ENCODE measurements at regions not wholly inside any gene's neighbourhood (a gene's known extent, or its start where the extent isn't known, plus 50 kb on each side); places are given as distances from the start of the nearest gene placed in this dataset.

- TF ChIP-seq, protein P1, sequence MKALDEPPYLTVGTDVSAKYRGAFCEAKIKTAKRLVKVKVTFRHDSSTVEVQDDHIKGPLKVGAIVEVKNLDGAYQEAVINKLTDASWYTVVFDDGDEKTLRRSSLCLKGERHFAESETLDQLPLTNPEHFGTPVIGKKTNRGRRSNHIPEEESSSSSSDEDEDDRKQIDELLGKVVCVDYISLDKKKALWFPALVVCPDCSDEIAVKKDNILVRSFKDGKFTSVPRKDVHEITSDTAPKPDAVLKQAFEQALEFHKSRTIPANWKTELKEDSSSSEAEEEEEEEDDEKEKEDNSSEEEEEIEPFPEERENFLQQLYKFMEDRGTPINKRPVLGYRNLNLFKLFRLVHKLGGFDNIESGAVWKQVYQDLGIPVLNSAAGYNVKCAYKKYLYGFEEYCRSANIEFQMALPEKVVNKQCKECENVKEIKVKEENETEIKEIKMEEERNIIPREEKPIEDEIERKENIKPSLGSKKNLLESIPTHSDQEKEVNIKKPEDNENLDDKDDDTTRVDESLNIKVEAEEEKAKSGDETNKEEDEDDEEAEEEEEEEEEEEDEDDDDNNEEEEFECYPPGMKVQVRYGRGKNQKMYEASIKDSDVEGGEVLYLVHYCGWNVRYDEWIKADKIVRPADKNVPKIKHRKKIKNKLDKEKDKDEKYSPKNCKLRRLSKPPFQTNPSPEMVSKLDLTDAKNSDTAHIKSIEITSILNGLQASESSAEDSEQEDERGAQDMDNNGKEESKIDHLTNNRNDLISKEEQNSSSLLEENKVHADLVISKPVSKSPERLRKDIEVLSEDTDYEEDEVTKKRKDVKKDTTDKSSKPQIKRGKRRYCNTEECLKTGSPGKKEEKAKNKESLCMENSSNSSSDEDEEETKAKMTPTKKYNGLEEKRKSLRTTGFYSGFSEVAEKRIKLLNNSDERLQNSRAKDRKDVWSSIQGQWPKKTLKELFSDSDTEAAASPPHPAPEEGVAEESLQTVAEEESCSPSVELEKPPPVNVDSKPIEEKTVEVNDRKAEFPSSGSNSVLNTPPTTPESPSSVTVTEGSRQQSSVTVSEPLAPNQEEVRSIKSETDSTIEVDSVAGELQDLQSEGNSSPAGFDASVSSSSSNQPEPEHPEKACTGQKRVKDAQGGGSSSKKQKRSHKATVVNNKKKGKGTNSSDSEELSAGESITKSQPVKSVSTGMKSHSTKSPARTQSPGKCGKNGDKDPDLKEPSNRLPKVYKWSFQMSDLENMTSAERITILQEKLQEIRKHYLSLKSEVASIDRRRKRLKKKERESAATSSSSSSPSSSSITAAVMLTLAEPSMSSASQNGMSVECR (CRISPR knock-in tag; IDR thresholded peaks at IDR 0.05) = no peak
These were observed 71.9 kb upstream of the SEZ6L start (continued) for GRCh38 chr22:26097411-26097810.

- Histone ChIP-seq H3K9me1 (ENCODE audit: control insufficient read depth, insufficient read depth, low read length) (no peaks in the 10 kb centered on the region), H3K4me3 (no peak overlapping the region), H3K27me3 (ENCODE audit: control insufficient read depth in 2 of 2, insufficient read depth in 2 of 2, low read length in 2 of 2) (no peaks in the 10 kb centered on the region), H3K4me2 (ENCODE audit: insufficient read depth, low read length) (no peak overlapping the region), H3K9me3 (replicated peaks; ENCODE audit: control insufficient read depth, insufficient read depth, low read depth, low read length) (no peaks in the 10 kb centered on the region), H3K27ac (ENCODE audit: extremely low read depth, low read depth, low read length) (no peak overlapping the region), H4K20me1 (replicated peaks; ENCODE audit: control insufficient read depth, insufficient read depth, low read length) (no peaks in the 10 kb centered on the region), H3K9ac (ENCODE audit: insufficient read depth in 1 of 2, low read depth in 2 of 2, low read length in 2 of 2) (no peak overlapping the region), H3K36me3 (ENCODE audit: control insufficient read depth, insufficient read depth, low read length) (no peaks in the 10 kb centered on the region), H3K4me1 (replicated peaks in 1 of 2; ENCODE audit: control insufficient read depth in 2 of 2, insufficient read depth in 2 of 2, low read length in 2 of 2) (no peaks in the 10 kb centered on the region), H2AFZ (ENCODE audit: low read depth, low read length) (no peak overlapping the region), H3K79me2 (ENCODE audit: control insufficient read depth, insufficient read depth, low read length) (no peaks in the 10 kb centered on the region)
- TF ChIP-seq PCBP1 (IDR thresholded peaks at IDR 0.05; ENCODE audit: low read depth, low read length, poor library complexity, severe bottlenecking) = no peak
- TF ChIP-seq REST (IDR thresholded peaks at IDR 0.05; ENCODE audit: borderline replicate concordance) = no peak
- TF ChIP-seq REST (CRISPR knock-in tag; IDR thresholded peaks at IDR 0.05; ENCODE audit: low read depth) = no peak
- no peak for TF ChIP-seq PYGO2 (tag; IDR thresholded peaks at IDR 0.05)
- TF ChIP-seq RFX1 (IDR thresholded peaks at IDR 0.05) = peak; percentile 60
- ChIA-PET CTCF (ENCODE audit: low intra/inter-chr PET ratio) (no interaction called here), POLR2A (no interaction called here)
- DNase-seq (ENCODE audit: extremely low read depth in 1 of 4, low spot score in 3 of 4) = no peak
- in situ Hi-C loops (cut with MboI) (no loop called here), intact Hi-C loops (cut with micrococcal nuclease) (no loop called here)
- FAIRE-seq = no peak
- WGBS (ENCODE audit: insufficient coverage, low coverage, missing lambda C conversion rate) = 3% methylated on average over 3 of the region's 3 CpGs
- BruUV-seq (replicated peaks) = no TSS peak
- ATAC-seq = no peak
These were observed 71.4 kb upstream of the SEZ6L start for GRCh38 chr22:26097840-26098239.
